ENCODE measurements at regions not wholly inside any gene's neighbourhood (a gene's known extent, or its start where the extent isn't known, plus 50 kb on each side); places are given as distances from the start of the nearest gene placed in this dataset.

- no peak overlapping the region for H3K4me3 ChIP-seq (ENCODE audit: low read depth, low read length, poor library complexity, severe bottlenecking)
- no peaks in the 10 kb centered on the region for H3K36me3 ChIP-seq (ENCODE audit: insufficient read depth, low read length, poor library complexity, severe bottlenecking)
- no peaks in the 10 kb centered on the region for H3K4me1 ChIP-seq (ENCODE audit: insufficient read depth, low read length, poor library complexity, severe bottlenecking)
- ChIA-PET POLR2A (ENCODE audit: low non-redundant PET) (no interaction called here), CTCF (no interaction called here)
- BruUV-seq (replicated peaks): no TSS peak
- H3K9me3 ChIP-seq (ENCODE audit: low read depth, low read length, poor library complexity, severe bottlenecking): no peaks in the 10 kb centered on the region
- no peak for DNase-seq (ENCODE audit: low spot score)
- TF ChIP-seq EZH2 (IDR thresholded peaks at IDR 0.05; ENCODE audit: borderline replicate concordance, low read depth, low read length, poor library complexity, severe bottlenecking) (no peak), CTCF (conservative IDR thresholded peaks at IDR 0.05; ENCODE audit: low read depth, low read length) (no peak)
- H3K27ac ChIP-seq (ENCODE audit: low read depth, low read length, poor library complexity, severe bottlenecking): no peak overlapping the region
- no peaks in the 10 kb centered on the region for H3K27me3 ChIP-seq (replicated peaks; ENCODE audit: insufficient read depth, low read depth, low read length, poor library complexity)
- intact Hi-C loops (cut with micrococcal nuclease; ENCODE audit: unreplicated experiment): no loop called here
Measured at GRCh38 chr6:92748131-92748530, 671.2 kb downstream of the EPHA7 start.

- Histone ChIP-seq H3K27me3 (replicated peaks; ENCODE audit: insufficient read depth, low read depth, low read length, poor library complexity) (no peaks in the 10 kb centered on the region), H3K4me1 (ENCODE audit: insufficient read depth, low read length, poor library complexity, severe bottlenecking) (no peaks in the 10 kb centered on the region), H3K9me3 (ENCODE audit: low read depth, low read length, poor library complexity, severe bottlenecking) (no peaks in the 10 kb centered on the region), H3K4me3 (ENCODE audit: low read depth, low read length, poor library complexity, severe bottlenecking) (no peak overlapping the region), H3K36me3 (ENCODE audit: insufficient read depth, low read length, poor library complexity, severe bottlenecking) (no peaks in the 10 kb centered on the region), H3K27ac (ENCODE audit: low read depth, low read length, poor library complexity, severe bottlenecking) (no peak overlapping the region)
- ChIA-PET POLR2A (ENCODE audit: low non-redundant PET) (no interaction called here), CTCF (no interaction called here)
- no peak for DNase-seq (ENCODE audit: low spot score)
- intact Hi-C loops (cut with micrococcal nuclease; ENCODE audit: unreplicated experiment): no loop called here
- no TSS peak for BruUV-seq (replicated peaks)
- no peak for TF ChIP-seq CTCF (conservative IDR thresholded peaks at IDR 0.05; ENCODE audit: low read depth, low read length)
- TF ChIP-seq EZH2 (IDR thresholded peaks at IDR 0.05; ENCODE audit: borderline replicate concordance, low read depth, low read length, poor library complexity, severe bottlenecking): no peak
Measured at GRCh38 chr6:92737983-92738382, 681.4 kb downstream of the EPHA7 start.

GRCh38 chr6:92723390-92723931, 695.9 kb downstream of the EPHA7 start:
- no peaks in the 10 kb centered on the region for H3K4me1 ChIP-seq (ENCODE audit: insufficient read depth, low read length, poor library complexity, severe bottlenecking)
- H3K9me3 ChIP-seq (ENCODE audit: low read depth, low read length, poor library complexity, severe bottlenecking): no peaks in the 10 kb centered on the region
- H3K4me3 ChIP-seq (ENCODE audit: low read depth, low read length, poor library complexity, severe bottlenecking): no peak overlapping the region
- no TSS peak for BruUV-seq (replicated peaks)
- CTCF ChIA-PET: no interaction called here
- no peak overlapping the region for H3K27ac ChIP-seq (ENCODE audit: low read depth, low read length, poor library complexity, severe bottlenecking)
- POLR2A ChIA-PET (ENCODE audit: low non-redundant PET): no interaction called here
- DNase-seq (ENCODE audit: low spot score): no peak
- intact Hi-C loops (cut with micrococcal nuclease; ENCODE audit: unreplicated experiment): no loop called here
- TF ChIP-seq CTCF (conservative IDR thresholded peaks at IDR 0.05; ENCODE audit: low read depth, low read length): no peak
- no peak for TF ChIP-seq EZH2 (IDR thresholded peaks at IDR 0.05; ENCODE audit: borderline replicate concordance, low read depth, low read length, poor library complexity, severe bottlenecking)
- no peaks in the 10 kb centered on the region for H3K36me3 ChIP-seq (ENCODE audit: insufficient read depth, low read length, poor library complexity, severe bottlenecking)
- H3K27me3 ChIP-seq (replicated peaks; ENCODE audit: insufficient read depth, low read depth, low read length, poor library complexity): no peaks in the 10 kb centered on the region

Data from A673 (cell line).